ENCODE measurements at regions not wholly inside any gene's neighbourhood (a gene's known extent, or its start where the extent isn't known, plus 50 kb on each side); places are given as distances from the start of the nearest gene placed in this dataset.
"Not testable (repeated sequence)": the region's sequence is repeated elsewhere in the genome, so short reads cannot be mapped to it uniquely, and the experiment has no call there.

- 83% methylated on average over 6 of the region's 7 CpGs for WGBS (ENCODE audit: insufficient coverage)
- Histone ChIP-seq H3K36me3 (ENCODE audit: control insufficient read depth, insufficient read depth, low read length) (no peaks in the 10 kb centered on the region), H3K27ac (ENCODE audit: low read depth, low read length) (no peak overlapping the region), H3K27me3 (ENCODE audit: control insufficient read depth, insufficient read depth, low read length) (no peaks in the 10 kb centered on the region), H3K9me3 (ENCODE audit: control insufficient read depth, insufficient read depth, low read length) (no peaks in the 10 kb centered on the region), H3K4me3 (ENCODE audit: low read depth, low read length) (no peak overlapping the region), H3K4me1 (ENCODE audit: control insufficient read depth, insufficient read depth, low read length) (no peaks in the 10 kb centered on the region)
- no peak for DNase-seq (ENCODE audit: low read depth in 4 of 6, low spot score in 6 of 6)
These were observed 95.9 kb downstream of the TBX3 start for GRCh38 chr12:114588061-114588460.

GRCh38 chr12:114580306-114580705, 103.7 kb downstream of the TBX3 start:
- Histone ChIP-seq H3K9me3 (ENCODE audit: control insufficient read depth, insufficient read depth, low read length) (no peaks in the 10 kb centered on the region), H3K4me1 (ENCODE audit: control insufficient read depth, insufficient read depth, low read length) (no peaks in the 10 kb centered on the region), H3K27ac (ENCODE audit: low read depth, low read length) (no peak overlapping the region), H3K4me3 (ENCODE audit: low read depth, low read length) (no peak overlapping the region), H3K27me3 (ENCODE audit: control insufficient read depth, insufficient read depth, low read length) (no peaks in the 10 kb centered on the region), H3K36me3 (ENCODE audit: control insufficient read depth, insufficient read depth, low read length) (no peaks in the 10 kb centered on the region)
- no peak for DNase-seq (ENCODE audit: low read depth in 4 of 6, low spot score in 6 of 6)
- no CpG with 5 or more reads among the region's 2 CpGs for WGBS (ENCODE audit: insufficient coverage)

- Histone ChIP-seq H3K9me3 (ENCODE audit: control insufficient read depth, insufficient read depth, low read length) (no peaks in the 10 kb centered on the region), H3K4me1 (ENCODE audit: control insufficient read depth, insufficient read depth, low read length) (no peaks in the 10 kb centered on the region), H3K27ac (ENCODE audit: low read depth, low read length) (no peak overlapping the region), H3K27me3 (ENCODE audit: control insufficient read depth, insufficient read depth, low read length) (no peaks in the 10 kb centered on the region), H3K36me3 (ENCODE audit: control insufficient read depth, insufficient read depth, low read length) (no peaks in the 10 kb centered on the region), H3K4me3 (ENCODE audit: low read depth, low read length) (no peak overlapping the region)
- DNase-seq (ENCODE audit: low read depth in 4 of 6, low spot score in 6 of 6) = no peak
- WGBS (ENCODE audit: insufficient coverage) = no CpG with 5 or more reads among the region's 1 CpG
These were observed 104.6 kb downstream of the TBX3 start for GRCh38 chr12:114579389-114579788.

GRCh38 chr12:114562654-114563053, 121.3 kb downstream of the TBX3 start:
- 20% methylated on average over 1 of the region's 2 CpGs for WGBS (ENCODE audit: insufficient coverage)
- no peaks in the 10 kb centered on the region for H3K4me1 ChIP-seq (ENCODE audit: control insufficient read depth, insufficient read depth, low read length)
- H3K4me3 ChIP-seq (ENCODE audit: low read depth, low read length) = no peak overlapping the region
- no peaks in the 10 kb centered on the region for H3K27me3 ChIP-seq (ENCODE audit: control insufficient read depth, insufficient read depth, low read length)
- DNase-seq (ENCODE audit: low read depth in 4 of 6, low spot score in 6 of 6) = no peak
- H3K27ac ChIP-seq (ENCODE audit: low read depth, low read length) = no peak overlapping the region
- H3K36me3 ChIP-seq (ENCODE audit: control insufficient read depth, insufficient read depth, low read length) = no peaks in the 10 kb centered on the region
- H3K9me3 ChIP-seq (ENCODE audit: control insufficient read depth, insufficient read depth, low read length) = no peaks in the 10 kb centered on the region

- no peak overlapping the region for H3K4me3 ChIP-seq (ENCODE audit: low read depth, low read length)
- no peak for DNase-seq (ENCODE audit: low read depth in 4 of 6, low spot score in 6 of 6)
- no peak overlapping the region for H3K27ac ChIP-seq (ENCODE audit: low read depth, low read length)
- no peaks in the 10 kb centered on the region for H3K36me3 ChIP-seq (ENCODE audit: control insufficient read depth, insufficient read depth, low read length)
- no peaks in the 10 kb centered on the region for H3K4me1 ChIP-seq (ENCODE audit: control insufficient read depth, insufficient read depth, low read length)
- 83% methylated on average over 2 of the region's 2 CpGs for WGBS (ENCODE audit: insufficient coverage)
- no peaks in the 10 kb centered on the region for H3K9me3 ChIP-seq (ENCODE audit: control insufficient read depth, insufficient read depth, low read length)
- H3K27me3 ChIP-seq (ENCODE audit: control insufficient read depth, insufficient read depth, low read length) = no peaks in the 10 kb centered on the region
These were observed 128.5 kb downstream of the TBX3 start for GRCh38 chr12:114555451-114555850.

- 50% methylated on average over 1 of the region's 1 CpG for WGBS (ENCODE audit: insufficient coverage)
- Histone ChIP-seq H3K27ac (ENCODE audit: low read depth, low read length) (no peak overlapping the region), H3K27me3 (ENCODE audit: control insufficient read depth, insufficient read depth, low read length) (no peaks in the 10 kb centered on the region), H3K9me3 (ENCODE audit: control insufficient read depth, insufficient read depth, low read length) (peaks cover 4% of the 10 kb centered on the region), H3K36me3 (ENCODE audit: control insufficient read depth, insufficient read depth, low read length) (no peaks in the 10 kb centered on the region), H3K4me1 (ENCODE audit: control insufficient read depth, insufficient read depth, low read length) (no peaks in the 10 kb centered on the region), H3K4me3 (ENCODE audit: low read depth, low read length) (no peak overlapping the region)
- no peak for DNase-seq (ENCODE audit: low read depth in 4 of 6, low spot score in 6 of 6)
These were observed 136.3 kb downstream of the TBX3 start for GRCh38 chr12:114547636-114548035.

GRCh38 chr12:114530417-114530816, 124.5 kb upstream of the TBX5 start:
- Histone ChIP-seq H3K36me3 (ENCODE audit: control insufficient read depth, insufficient read depth, low read length) (no peaks in the 10 kb centered on the region), H3K4me3 (ENCODE audit: low read depth, low read length) (no peak overlapping the region), H3K27me3 (ENCODE audit: control insufficient read depth, insufficient read depth, low read length) (no peaks in the 10 kb centered on the region), H3K9me3 (ENCODE audit: control insufficient read depth, insufficient read depth, low read length) (no peaks in the 10 kb centered on the region), H3K27ac (ENCODE audit: low read depth, low read length) (no peak overlapping the region), H3K4me1 (ENCODE audit: control insufficient read depth, insufficient read depth, low read length) (no peaks in the 10 kb centered on the region)
- 92% methylated on average over 3 of the region's 7 CpGs for WGBS (ENCODE audit: insufficient coverage)
- DNase-seq (ENCODE audit: low read depth in 4 of 6, low spot score in 6 of 6) = no peak

GRCh38 chr12:114529966-114530365, 124.0 kb upstream of the TBX5 start:
- DNase-seq (ENCODE audit: low read depth in 4 of 6, low spot score in 6 of 6) = no peak
- Histone ChIP-seq H3K9me3 (ENCODE audit: control insufficient read depth, insufficient read depth, low read length) (no peaks in the 10 kb centered on the region), H3K27ac (ENCODE audit: low read depth, low read length) (no peak overlapping the region), H3K4me1 (ENCODE audit: control insufficient read depth, insufficient read depth, low read length) (no peaks in the 10 kb centered on the region), H3K36me3 (ENCODE audit: control insufficient read depth, insufficient read depth, low read length) (no peaks in the 10 kb centered on the region), H3K27me3 (ENCODE audit: control insufficient read depth, insufficient read depth, low read length) (no peaks in the 10 kb centered on the region), H3K4me3 (ENCODE audit: low read depth, low read length) (no peak overlapping the region)
- no CpG with 5 or more reads among the region's 2 CpGs for WGBS (ENCODE audit: insufficient coverage)

GRCh38 chr12:114528766-114529165, 122.8 kb upstream of the TBX5 start:
- H3K36me3 ChIP-seq (ENCODE audit: control insufficient read depth, insufficient read depth, low read length) = no peaks in the 10 kb centered on the region
- no peak for DNase-seq (ENCODE audit: low read depth in 4 of 6, low spot score in 6 of 6)
- WGBS (ENCODE audit: insufficient coverage) = 96% methylated on average over 3 of the region's 3 CpGs

GRCh38 chr12:114521160-114521559, 115.2 kb upstream of the TBX5 start:
- H3K27ac ChIP-seq (ENCODE audit: low read depth, low read length); H3K9me3 ChIP-seq (ENCODE audit: control insufficient read depth, insufficient read depth, low read length); H3K4me3 ChIP-seq (ENCODE audit: low read depth, low read length); H3K4me1 ChIP-seq (ENCODE audit: control insufficient read depth, insufficient read depth, low read length); DNase-seq (ENCODE audit: low read depth in 4 of 6, low spot score in 6 of 6); H3K27me3 ChIP-seq (ENCODE audit: control insufficient read depth, insufficient read depth, low read length); H3K36me3 ChIP-seq (ENCODE audit: control insufficient read depth, insufficient read depth, low read length): not testable (repeated sequence)
- WGBS (ENCODE audit: insufficient coverage) = 80% methylated on average over 1 of the region's 2 CpGs

More at GRCh38 chr12:114528766-114529165, 122.8 kb upstream of the TBX5 start:
- no peaks in the 10 kb centered on the region for H3K27me3 ChIP-seq (ENCODE audit: control insufficient read depth, insufficient read depth, low read length)
- H3K9me3 ChIP-seq (ENCODE audit: control insufficient read depth, insufficient read depth, low read length) = no peaks in the 10 kb centered on the region
- no peak overlapping the region for H3K4me3 ChIP-seq (ENCODE audit: low read depth, low read length)
- H3K4me1 ChIP-seq (ENCODE audit: control insufficient read depth, insufficient read depth, low read length) = no peaks in the 10 kb centered on the region
- no peak overlapping the region for H3K27ac ChIP-seq (ENCODE audit: low read depth, low read length)

Measured in spinal cord (tissue), 9 donors.